ENCODE measurements at regions not wholly inside any gene's neighbourhood (a gene's known extent, or its start where the extent isn't known, plus 50 kb on each side); places are given as distances from the start of the nearest gene placed in this dataset.

GRCh38 chr2:8159211-8159965, 522.5 kb upstream of the ID2 start:
- no peak for DNase-seq

DNA sequence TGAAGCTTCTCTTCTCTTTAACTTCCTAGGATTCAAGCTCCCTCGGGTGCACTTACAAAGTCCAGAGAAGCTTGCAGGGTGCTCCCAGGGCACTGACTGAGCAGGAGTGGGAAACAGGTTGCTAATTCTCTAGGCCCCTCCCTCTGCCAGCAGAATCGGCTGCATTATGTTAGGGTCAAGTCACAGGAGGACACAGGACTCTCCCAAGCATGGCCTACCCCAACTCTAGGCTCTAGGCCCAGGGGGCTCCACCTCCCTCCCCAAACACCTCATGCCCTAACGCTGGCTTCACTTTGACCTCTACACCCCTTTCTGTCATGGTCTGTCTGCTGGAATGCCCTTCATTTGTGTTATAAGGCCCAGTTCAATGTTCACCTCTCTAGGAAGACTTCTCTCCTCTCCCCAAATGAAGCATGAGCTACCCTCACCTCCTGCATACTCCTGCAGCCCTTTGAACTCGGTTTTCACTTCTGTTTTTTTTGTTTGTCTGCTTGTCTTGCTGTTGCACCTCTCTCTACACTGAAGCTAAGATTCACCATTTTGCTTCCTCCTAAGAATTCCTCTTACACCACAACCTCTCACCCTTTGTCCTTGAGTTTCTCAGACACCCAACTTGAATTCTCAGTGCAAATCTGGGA, 521.8 kb upstream of the ID2 start:
- DNase-seq = no peak

DNA sequence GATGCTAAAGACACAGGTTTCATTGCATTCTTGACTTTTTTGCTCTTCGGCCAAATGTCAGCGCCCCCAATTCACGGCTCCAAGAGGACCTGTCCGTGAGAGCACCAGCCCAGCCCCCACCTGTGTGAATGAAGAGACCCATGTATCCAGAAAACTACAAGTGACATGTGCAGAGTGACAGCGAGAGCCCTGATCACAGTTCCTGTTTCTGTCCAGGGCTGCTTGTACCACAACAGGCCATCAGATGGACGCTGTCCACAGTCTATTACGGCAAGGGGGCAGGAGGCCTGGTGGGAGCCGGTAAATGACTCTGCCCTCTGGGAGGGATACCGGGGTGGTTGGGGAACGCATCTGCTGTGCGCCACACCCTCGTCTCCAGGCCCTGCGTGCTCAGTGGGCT, 520.9 kb upstream of the ID2 start:
- no peak for DNase-seq

DNA sequence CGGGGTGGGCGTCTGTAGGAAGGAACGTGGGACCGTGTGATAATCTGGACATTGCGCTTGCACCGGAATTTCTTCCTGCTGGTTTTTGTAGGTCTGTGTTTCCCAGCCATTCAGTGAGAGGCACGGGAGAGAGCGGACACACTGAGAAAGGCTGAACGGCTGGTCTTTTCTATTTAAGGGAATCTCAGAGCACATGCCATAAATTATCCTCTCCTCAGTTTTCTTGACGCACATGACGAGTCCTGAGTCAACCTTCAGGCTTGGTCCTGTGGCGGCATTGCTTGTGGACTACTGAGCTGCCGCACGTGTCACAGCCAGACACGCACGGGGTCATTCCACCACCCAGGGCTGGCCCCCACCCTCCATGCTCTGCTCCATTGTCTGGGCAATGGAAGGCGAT, 519.3 kb upstream of the ID2 start:
- no peak for DNase-seq

DNA sequence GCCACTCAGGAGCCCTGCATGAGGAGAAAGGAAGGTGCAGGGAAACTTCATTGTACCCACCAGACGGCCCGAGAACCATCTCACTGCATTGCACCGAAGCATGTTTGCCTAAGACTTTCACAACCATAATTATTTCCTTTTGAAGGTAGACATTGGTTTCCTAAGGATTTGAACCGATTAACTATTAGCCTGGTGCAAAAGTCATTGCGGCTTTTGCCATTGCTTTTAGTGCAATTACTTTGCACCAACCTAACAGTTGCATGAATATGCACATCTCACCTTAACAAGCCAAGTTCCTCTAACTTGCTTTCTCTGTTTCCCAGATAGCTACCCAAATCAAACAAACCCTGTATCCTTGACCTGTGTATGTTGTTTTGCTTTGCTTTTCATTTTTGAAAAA, 516.3 kb upstream of the ID2 start:
- DNase-seq = no peak

- peak; percentile 7 for DNase-seq
Measured at GRCh38 chr2:8168022-8168717, 513.7 kb upstream of the ID2 start.

GRCh38 chr2:8168876-8169424, 512.9 kb upstream of the ID2 start:
- DNase-seq = no peak

DNA sequence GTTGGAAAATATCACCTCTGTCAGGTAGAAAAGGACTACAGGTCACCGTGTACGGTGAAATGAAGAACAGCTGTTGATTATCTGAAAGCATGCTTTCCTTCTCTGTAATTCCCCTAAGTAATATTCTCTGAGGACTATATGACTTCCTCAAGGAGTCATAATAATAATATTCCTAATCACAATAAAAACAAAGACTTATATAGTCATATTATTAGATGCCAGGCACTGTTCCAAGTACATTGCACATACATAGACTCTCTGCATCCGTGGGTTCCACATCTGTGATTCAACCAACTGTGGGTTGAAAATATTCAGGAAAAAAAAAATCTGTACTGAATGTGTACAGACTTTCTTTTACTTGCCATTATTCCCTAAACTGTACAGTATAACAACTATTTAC, 512.4 kb upstream of the ID2 start:
- no peak for DNase-seq

DNA sequence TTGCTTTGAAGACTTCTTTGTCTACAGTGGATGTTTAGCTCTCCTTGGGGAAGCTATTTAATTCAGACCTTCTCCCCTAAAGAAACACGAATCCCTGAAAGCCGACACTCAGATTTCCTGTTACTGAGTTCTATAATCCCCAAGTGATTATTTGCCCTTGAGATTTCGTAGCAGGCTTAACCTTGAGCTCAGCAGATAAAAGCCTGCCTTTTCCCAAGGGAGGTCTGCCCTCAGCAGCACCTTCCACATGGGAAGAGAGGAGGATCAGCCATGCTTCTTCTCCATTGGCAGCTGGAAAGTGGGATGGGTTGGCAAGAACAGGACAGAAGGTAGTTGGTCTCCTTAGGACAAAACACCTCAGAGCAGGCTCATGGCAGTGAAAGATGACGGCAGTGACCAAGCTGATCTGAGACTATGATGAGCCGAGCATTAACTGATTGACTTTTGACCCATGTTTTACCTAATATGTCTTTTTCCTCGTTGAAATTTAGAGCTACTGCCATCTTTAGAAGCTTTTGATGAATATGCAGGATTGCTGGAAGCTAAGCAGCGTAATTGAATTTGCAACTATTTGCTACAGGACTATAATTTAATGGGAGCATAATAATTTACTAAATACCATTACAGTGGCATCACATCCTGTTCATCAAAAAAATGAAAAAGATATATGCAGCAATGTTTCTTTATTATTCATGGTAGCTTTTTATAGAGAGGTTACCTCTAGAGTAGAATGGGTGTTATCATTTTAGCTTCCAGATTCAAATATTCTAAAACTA, 511.1 kb upstream of the ID2 start:
- DNase-seq = no peak

GRCh38 chr2:8171608-8172007, 510.2 kb upstream of the ID2 start:
- DNase-seq = no peak

- no peak for DNase-seq
Measured at GRCh38 chr2:8172661-8173060, 509.2 kb upstream of the ID2 start.

GRCh38 chr2:8174641-8175257, 507.1 kb upstream of the ID2 start:
- DNase-seq = no peak

GRCh38 chr2:8176887-8177286, 505.0 kb upstream of the ID2 start:
- DNase-seq = no peak

GRCh38 chr2:8177566-8177965, 504.3 kb upstream of the ID2 start:
- DNase-seq = no peak

GRCh38 chr2:8178911-8179310, 502.9 kb upstream of the ID2 start:
- DNase-seq = no peak

DNA sequence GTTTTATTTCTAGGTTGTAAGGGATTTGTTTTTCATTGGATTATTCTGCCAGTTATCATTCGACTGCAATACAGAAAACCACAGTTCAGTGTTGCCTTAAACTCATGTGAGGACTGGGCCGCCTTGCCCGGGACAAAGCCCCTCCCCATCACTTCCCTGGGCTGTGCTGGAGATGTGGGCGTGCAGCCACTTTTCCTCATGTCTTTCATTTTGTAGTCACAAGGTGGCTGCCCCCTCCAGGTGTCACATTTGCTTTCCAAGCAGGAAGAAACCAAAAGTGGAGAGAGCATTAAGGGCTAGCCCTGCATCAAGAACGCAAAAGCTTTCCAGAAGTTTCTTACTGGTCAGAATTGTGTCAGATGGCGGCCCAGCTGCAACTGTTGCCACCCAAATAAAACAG, 492.5 kb upstream of the ID2 start:
- DNase-seq = no peak

DNA sequence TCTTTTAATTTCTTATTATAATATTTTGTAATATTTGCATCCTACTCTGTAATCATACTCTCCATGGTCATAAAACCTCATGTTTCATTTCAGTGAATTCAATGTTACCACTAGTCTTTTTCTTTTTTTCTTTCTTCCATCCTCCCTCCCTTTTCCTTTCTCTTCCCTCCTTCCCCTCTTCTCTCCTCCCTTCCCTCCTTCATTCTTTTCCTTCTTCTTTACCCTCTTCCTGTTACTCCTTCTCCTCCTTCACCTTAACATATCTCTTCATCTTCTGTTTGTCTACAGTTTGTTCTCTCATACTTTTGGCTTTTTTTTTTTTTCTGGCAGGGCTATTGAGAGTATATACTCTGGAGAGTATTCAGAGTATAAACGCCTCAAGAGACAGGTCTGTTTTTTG, 491.6 kb upstream of the ID2 start:
- no peak for DNase-seq

DNA sequence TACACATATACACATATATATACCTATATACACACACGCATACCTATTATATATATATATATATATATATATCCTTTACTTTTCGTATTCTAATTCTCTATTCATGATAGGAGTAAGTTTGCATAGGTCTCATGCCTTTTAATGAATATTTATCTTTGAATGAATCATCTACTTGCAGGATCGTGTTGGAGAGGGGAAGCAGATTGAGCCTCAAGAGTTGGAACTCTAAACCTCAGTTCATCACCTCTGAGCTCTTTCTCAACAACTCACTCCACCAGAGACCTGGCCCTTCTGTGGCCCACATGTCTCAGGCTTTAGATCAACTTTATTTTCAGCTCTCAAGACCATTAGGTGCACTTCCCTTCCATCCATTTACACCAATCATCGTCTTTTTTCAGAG, 490.4 kb upstream of the ID2 start:
- no peak for DNase-seq

- DNase-seq = no peak
Measured at GRCh38 chr2:8193146-8193545, 488.7 kb upstream of the ID2 start.

DNA sequence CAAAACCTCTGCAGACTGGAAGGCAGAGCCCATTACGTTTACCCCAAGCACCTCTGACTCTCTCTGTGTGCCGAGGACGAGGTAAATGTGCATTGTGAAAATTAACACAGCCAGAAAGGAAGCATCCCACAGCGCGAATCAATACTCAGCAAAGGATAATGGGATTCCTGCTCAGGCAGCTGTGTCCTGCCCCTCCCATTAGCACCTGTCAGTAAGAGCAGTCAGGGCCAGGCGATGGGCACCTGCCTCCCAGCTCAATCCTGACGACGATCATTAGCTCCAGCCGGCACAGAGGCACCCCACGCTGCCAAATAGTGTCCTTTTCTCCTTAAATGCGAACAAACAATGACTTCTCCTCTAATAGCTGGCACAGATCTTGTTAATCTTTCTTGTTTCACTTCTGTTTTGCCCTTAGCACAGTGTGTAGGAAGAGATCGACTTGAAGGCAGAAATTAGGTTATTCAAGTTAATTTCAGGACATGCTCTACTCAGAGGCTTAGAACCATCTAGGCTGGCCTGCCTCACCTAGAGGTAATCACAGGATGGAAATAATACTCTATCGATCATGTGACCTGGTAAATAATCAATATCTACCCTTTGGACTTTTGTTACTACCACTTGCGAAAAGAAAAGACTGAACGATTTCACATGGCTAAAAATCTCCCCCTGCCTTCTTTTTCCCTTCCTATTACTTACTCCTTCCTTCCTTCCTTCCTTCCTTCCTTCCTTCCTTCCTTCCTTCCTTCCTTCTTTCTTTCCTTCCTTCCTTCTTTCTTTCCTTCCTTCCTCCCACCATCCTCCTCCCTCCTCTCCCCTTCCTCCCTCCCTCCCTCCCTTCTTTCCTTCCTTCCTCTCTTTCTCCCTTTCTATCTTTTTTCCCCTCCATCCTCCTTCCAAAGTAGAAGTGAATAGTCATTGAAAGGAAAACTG, 487.9 kb upstream of the ID2 start:
- no peak for DNase-seq

DNA sequence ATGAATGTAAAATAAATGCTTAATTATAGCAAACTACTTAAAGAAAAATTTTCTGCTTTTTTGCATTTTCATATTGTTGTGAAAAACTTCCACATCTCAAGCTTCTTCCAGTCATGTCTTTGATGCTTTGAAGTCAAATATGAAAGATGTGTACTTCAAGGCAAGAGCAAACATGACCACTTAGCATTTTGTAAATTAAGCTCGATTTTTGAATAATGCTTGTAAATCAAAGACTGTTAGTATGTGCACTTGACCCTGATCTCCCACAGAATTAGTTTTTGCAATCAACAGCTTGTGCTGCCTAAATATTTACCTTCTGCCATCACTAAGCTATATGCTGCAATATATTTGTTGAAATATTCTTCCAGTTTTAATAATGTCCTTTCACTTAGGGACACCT, 486.1 kb upstream of the ID2 start:
- no peak for DNase-seq

GRCh38 chr2:8196316-8196715, 485.5 kb upstream of the ID2 start:
- DNase-seq = no peak

Data from CD4-positive, alpha-beta T cell treated with Interleukin-10 for 1 hour (primary cell).